Amniotic epithelial cell (primary cell): ENCODE measurements at regions not wholly inside any gene's neighbourhood (a gene's known extent, or its start where the extent isn't known, plus 50 kb on each side); places are given as distances from the start of the nearest gene placed in this dataset.
A peak's percentile ranks its signal among the peaks of the same experiment; 100 is the strongest.

Source experiments
- DNase-seq: peaks from one replicate; pipeline ENCODE4 v3.0.0-alpha.2; 2010; ENCODE audit warnings: low read depth

- no peak for DNase-seq
Observed at GRCh38 chr10:63744060-63744941, 223.1 kb downstream of the REEP3 start.

GRCh38 chr10:63749915-63750314 is 228.7 kb downstream of the REEP3 start:
- peak; percentile 44 for DNase-seq

- DNase-seq = no peak
Observed at GRCh38 chr10:63751836-63752235, 230.6 kb downstream of the REEP3 start.

- no peak for DNase-seq
Observed at GRCh38 chr10:63752318-63752717, 231.1 kb downstream of the REEP3 start.

GRCh38 chr10:63753808-63754207 is 232.6 kb downstream of the REEP3 start:
- no peak for DNase-seq

GRCh38 chr10:63755441-63755840 is 234.2 kb downstream of the REEP3 start:
- no peak for DNase-seq

GRCh38 chr10:63757067-63757466 is 235.9 kb downstream of the REEP3 start:
- no peak for DNase-seq

- DNase-seq = peak; percentile 72
Observed at GRCh38 chr10:63758080-63758479, 236.9 kb downstream of the REEP3 start.

GRCh38 chr10:63759335-63759734 is 238.1 kb downstream of the REEP3 start:
- DNase-seq = no peak

GRCh38 chr10:63760034-63760707 is 239.0 kb downstream of the REEP3 start:
- DNase-seq = no peak

GRCh38 chr10:63760708-63761047 is 239.5 kb downstream of the REEP3 start:
- DNase-seq = no peak

- DNase-seq = no peak
Observed at GRCh38 chr10:63761243-63761642, 240.0 kb downstream of the REEP3 start.

- no peak for DNase-seq
Observed at GRCh38 chr10:63763744-63764143, 242.5 kb downstream of the REEP3 start.

GRCh38 chr10:63765126-63765525 is 243.9 kb downstream of the REEP3 start:
- DNase-seq = no peak

GRCh38 chr10:63766745-63767137 is 245.5 kb downstream of the REEP3 start:
- peak; percentile 40 for DNase-seq

GRCh38 chr10:63767138-63767801 is 246.1 kb downstream of the REEP3 start:
- peak; percentile 49 for DNase-seq

- DNase-seq = no peak
Observed at GRCh38 chr10:63769367-63769766, 248.2 kb downstream of the REEP3 start.

- no peak for DNase-seq
Observed at GRCh38 chr10:63770523-63770922, 249.3 kb downstream of the REEP3 start.

- DNase-seq = no peak
Observed at GRCh38 chr10:63772491-63772890, 251.3 kb downstream of the REEP3 start.

- DNase-seq = no peak
Observed at GRCh38 chr10:63773106-63773505, 251.9 kb downstream of the REEP3 start.

GRCh38 chr10:63773962-63774361 is 252.8 kb downstream of the REEP3 start:
- DNase-seq = no peak

GRCh38 chr10:63780101-63780500 is 258.9 kb downstream of the REEP3 start:
- no peak for DNase-seq

GRCh38 chr10:63781226-63781625 is 260.0 kb downstream of the REEP3 start:
- no peak for DNase-seq
